ENCODE measurements at regions not wholly inside any gene's neighbourhood (a gene's known extent, or its start where the extent isn't known, plus 50 kb on each side); places are given as distances from the start of the nearest gene placed in this dataset.

GRCh38 chr1:29685387-29685786, 449.1 kb downstream of the PTPRU start:
- Histone ChIP-seq H3K4me1 (ENCODE audit: control insufficient read depth, low read length) (no peaks in the 10 kb centered on the region), H3K9me2 (replicated peaks; ENCODE audit: control insufficient read depth, low read length) (no peaks in the 10 kb centered on the region), H3K4me2 (ENCODE audit: low read length) (no peak overlapping the region), H3K36me3 (ENCODE audit: control insufficient read depth, low read length) (no peaks in the 10 kb centered on the region), H3K4me3 (ENCODE audit: low read length) (no peak overlapping the region), H4K20me1 (ENCODE audit: control insufficient read depth, insufficient read depth, low read depth, low read length) (no peaks in the 10 kb centered on the region), H3K27me3 (ENCODE audit: control insufficient read depth, low read length) (0 out of 2 replicates have a peak, but pooled peaks cover 3% of the 10 kb centered on the region), H3K27ac (ENCODE audit: low read depth, low read length) (no peak overlapping the region), H3K79me2 (ENCODE audit: control insufficient read depth, low read length) (no peaks in the 10 kb centered on the region), H3F3A (ENCODE audit: control insufficient read depth, insufficient read depth) (no peaks in the 10 kb centered on the region), H3K9me3 (ENCODE audit: control insufficient read depth, insufficient read depth, low read length) (no peaks in the 10 kb centered on the region)
- no peak for TF ChIP-seq CTCF (IDR thresholded peaks at IDR 0.05; ENCODE audit: low read depth, low read length, poor library complexity, severe bottlenecking)
- no peak for TF ChIP-seq EZH2phosphoT487 (IDR thresholded peaks at IDR 0.05; ENCODE audit: borderline replicate concordance, low read length)

GRCh38 chr1:29684141-29684540, 447.8 kb downstream of the PTPRU start:
- H3K9me3 ChIP-seq (ENCODE audit: control insufficient read depth, insufficient read depth, low read length), result no peaks in the 10 kb centered on the region
- H3K79me2 ChIP-seq (ENCODE audit: control insufficient read depth, low read length), result no peaks in the 10 kb centered on the region
- 0 out of 2 replicates have a peak, but pooled peaks cover 3% of the 10 kb centered on the region for H3K27me3 ChIP-seq (ENCODE audit: control insufficient read depth, low read length)
- H3K9me2 ChIP-seq (replicated peaks; ENCODE audit: control insufficient read depth, low read length), result no peaks in the 10 kb centered on the region
- H3K4me2 ChIP-seq (ENCODE audit: low read length), result no peak overlapping the region
- H4K20me1 ChIP-seq (ENCODE audit: control insufficient read depth, insufficient read depth, low read depth, low read length), result no peaks in the 10 kb centered on the region
- TF ChIP-seq CTCF (IDR thresholded peaks at IDR 0.05; ENCODE audit: low read depth, low read length, poor library complexity, severe bottlenecking), result no peak
- no peak for TF ChIP-seq EZH2phosphoT487 (IDR thresholded peaks at IDR 0.05; ENCODE audit: borderline replicate concordance, low read length)
- no peaks in the 10 kb centered on the region for H3K4me1 ChIP-seq (ENCODE audit: control insufficient read depth, low read length)
- no peaks in the 10 kb centered on the region for H3F3A ChIP-seq (ENCODE audit: control insufficient read depth, insufficient read depth)
- no peaks in the 10 kb centered on the region for H3K36me3 ChIP-seq (ENCODE audit: control insufficient read depth, low read length)
- no peak overlapping the region for H3K27ac ChIP-seq (ENCODE audit: low read depth, low read length)
- H3K4me3 ChIP-seq (ENCODE audit: low read length), result no peak overlapping the region

GRCh38 chr1:29683472-29683871, 447.1 kb downstream of the PTPRU start:
- no peak overlapping the region for H3K4me2 ChIP-seq (ENCODE audit: low read length)
- H3K27ac ChIP-seq (ENCODE audit: low read depth, low read length), result no peak overlapping the region
- no peak overlapping the region for H3K4me3 ChIP-seq (ENCODE audit: low read length)
- no peaks in the 10 kb centered on the region for H4K20me1 ChIP-seq (ENCODE audit: control insufficient read depth, insufficient read depth, low read depth, low read length)
- H3K27me3 ChIP-seq (ENCODE audit: control insufficient read depth, low read length), result 0 out of 2 replicates have a peak, but pooled peaks cover 3% of the 10 kb centered on the region
- no peaks in the 10 kb centered on the region for H3K36me3 ChIP-seq (ENCODE audit: control insufficient read depth, low read length)
- TF ChIP-seq EZH2phosphoT487 (IDR thresholded peaks at IDR 0.05; ENCODE audit: borderline replicate concordance, low read length), result no peak
- H3K9me3 ChIP-seq (ENCODE audit: control insufficient read depth, insufficient read depth, low read length), result no peaks in the 10 kb centered on the region
- H3F3A ChIP-seq (ENCODE audit: control insufficient read depth, insufficient read depth), result no peaks in the 10 kb centered on the region
- no peaks in the 10 kb centered on the region for H3K9me2 ChIP-seq (replicated peaks; ENCODE audit: control insufficient read depth, low read length)
- no peaks in the 10 kb centered on the region for H3K4me1 ChIP-seq (ENCODE audit: control insufficient read depth, low read length)
- no peaks in the 10 kb centered on the region for H3K79me2 ChIP-seq (ENCODE audit: control insufficient read depth, low read length)

- no peak overlapping the region for H3K27ac ChIP-seq (ENCODE audit: low read depth, low read length)
- no peak overlapping the region for H3K4me2 ChIP-seq (ENCODE audit: low read length)
- H3K27me3 ChIP-seq (ENCODE audit: control insufficient read depth, low read length), result 0 out of 2 replicates have a peak, but pooled peaks cover 3% of the 10 kb centered on the region
- H3K4me1 ChIP-seq (ENCODE audit: control insufficient read depth, low read length), result no peaks in the 10 kb centered on the region
- TF ChIP-seq CTCF (IDR thresholded peaks at IDR 0.05; ENCODE audit: low read depth, low read length, poor library complexity, severe bottlenecking) (no peak), EZH2phosphoT487 (IDR thresholded peaks at IDR 0.05; ENCODE audit: borderline replicate concordance, low read length) (no peak)
- H3F3A ChIP-seq (ENCODE audit: control insufficient read depth, insufficient read depth), result no peaks in the 10 kb centered on the region
- H3K79me2 ChIP-seq (ENCODE audit: control insufficient read depth, low read length), result no peaks in the 10 kb centered on the region
- no peaks in the 10 kb centered on the region for H3K9me3 ChIP-seq (ENCODE audit: control insufficient read depth, insufficient read depth, low read length)
- H3K36me3 ChIP-seq (ENCODE audit: control insufficient read depth, low read length), result no peaks in the 10 kb centered on the region
- H3K9me2 ChIP-seq (replicated peaks; ENCODE audit: control insufficient read depth, low read length), result no peaks in the 10 kb centered on the region
- H3K4me3 ChIP-seq (ENCODE audit: low read length), result no peak overlapping the region
- H4K20me1 ChIP-seq (ENCODE audit: control insufficient read depth, insufficient read depth, low read depth, low read length), result no peaks in the 10 kb centered on the region
These were observed 446.6 kb downstream of the PTPRU start for GRCh38 chr1:29682919-29683295.
